WTC11 (cell line): ENCODE measurements at regions not wholly inside any gene's neighbourhood (a gene's known extent, or its start where the extent isn't known, plus 50 kb on each side); places are given as distances from the start of the nearest gene placed in this dataset.

Experiments
- CTCF ChIP-seq: fragments of 200-600 bp; IDR thresholded peaks from 2 replicates; pipeline ENCODE4 v1.8.0; 2022; ENCODE audit warnings: antibody characterized with exemption
- E2F1 ChIP-seq: sonication (generic); formaldehyde crosslinking; IDR thresholded peaks from 2 replicates; pipeline ENCODE4 v1.8.0; 2022; ENCODE audit warnings: mild to moderate bottlenecking, missing genetic modification reagents
- FOXP1 ChIP-seq: sonication (generic); formaldehyde crosslinking; IDR thresholded peaks from 2 replicates; pipeline ENCODE4 v1.8.0; 2022; ENCODE audit warnings: missing genetic modification reagents, mild to moderate bottlenecking, moderate library complexity, borderline replicate concordance
- SP1 ChIP-seq: sonication (generic); formaldehyde crosslinking; conservative IDR thresholded peaks from 2 replicates; pipeline ENCODE4 v1.8.1; 2022; ENCODE audit warnings: missing genetic modification reagents
- TEAD1 ChIP-seq: sonication (generic); formaldehyde crosslinking; IDR thresholded peaks from 2 replicates; pipeline ENCODE4 v1.8.0; 2022; ENCODE audit warnings: mild to moderate bottlenecking, missing genetic modification reagents
- ZBTB21 ChIP-seq: sonication (generic); formaldehyde crosslinking; IDR thresholded peaks from 2 replicates; pipeline ENCODE4 v1.8.1; 2023; ENCODE audit warnings: mild to moderate bottlenecking, missing genetic modification reagents, borderline replicate concordance
- ZNF232 ChIP-seq: sonication (generic); formaldehyde crosslinking; IDR thresholded peaks from 2 replicates; pipeline ENCODE4 v1.8.0; 2022; ENCODE audit warnings: mild to moderate bottlenecking, missing genetic modification reagents
- ZNF263 ChIP-seq: sonication (generic); formaldehyde crosslinking; IDR thresholded peaks from 2 replicates; pipeline ENCODE4 v1.8.1; 2022; ENCODE audit warnings: low read depth, mild to moderate bottlenecking, moderate library complexity, missing genetic modification reagents
- TF ChIP-seq, protein P1 (sequence below): sonication (generic); formaldehyde crosslinking; IDR thresholded peaks from 2 replicates; pipeline ENCODE4 v1.8.1; 2023; ENCODE audit warnings: mild to moderate bottlenecking, moderate library complexity, missing genetic modification reagents
- TF ChIP-seq, protein P2 (sequence below): sonication (generic); formaldehyde crosslinking; IDR thresholded peaks from 2 replicates; pipeline ENCODE4 v1.8.0; 2023; ENCODE audit warnings: missing genetic modification reagents

GRCh38 chr11:70756756-70757155 lies 358.4 kb downstream of the CTTN start:
- TF ChIP-seq ZNF263 (CRISPR knock-in tag): no peak
- no peak for TF ChIP-seq CTCF
- TF ChIP-seq ZNF232: no peak
- no peak for TF ChIP-seq SP1 (CRISPR knock-in tag)
- no peak for TF ChIP-seq TEAD1
- TF ChIP-seq, protein P1, sequence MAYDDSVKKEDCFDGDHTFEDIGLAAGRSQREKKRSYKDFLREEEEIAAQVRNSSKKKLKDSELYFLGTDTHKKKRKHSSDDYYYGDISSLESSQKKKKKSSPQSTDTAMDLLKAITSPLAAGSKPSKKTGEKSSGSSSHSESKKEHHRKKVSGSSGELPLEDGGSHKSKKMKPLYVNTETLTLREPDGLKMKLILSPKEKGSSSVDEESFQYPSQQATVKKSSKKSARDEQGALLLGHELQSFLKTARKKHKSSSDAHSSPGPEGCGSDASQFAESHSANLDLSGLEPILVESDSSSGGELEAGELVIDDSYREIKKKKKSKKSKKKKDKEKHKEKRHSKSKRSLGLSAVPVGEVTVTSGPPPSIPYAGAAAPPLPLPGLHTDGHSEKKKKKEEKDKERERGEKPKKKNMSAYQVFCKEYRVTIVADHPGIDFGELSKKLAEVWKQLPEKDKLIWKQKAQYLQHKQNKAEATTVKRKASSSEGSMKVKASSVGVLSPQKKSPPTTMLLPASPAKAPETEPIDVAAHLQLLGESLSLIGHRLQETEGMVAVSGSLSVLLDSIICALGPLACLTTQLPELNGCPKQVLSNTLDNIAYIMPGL (CRISPR knock-in tag): no peak
- TF ChIP-seq ZBTB21 (CRISPR knock-in tag): no peak
- no peak for TF ChIP-seq FOXP1 (CRISPR knock-in tag)
- no peak for TF ChIP-seq E2F1
- TF ChIP-seq, protein P2, sequence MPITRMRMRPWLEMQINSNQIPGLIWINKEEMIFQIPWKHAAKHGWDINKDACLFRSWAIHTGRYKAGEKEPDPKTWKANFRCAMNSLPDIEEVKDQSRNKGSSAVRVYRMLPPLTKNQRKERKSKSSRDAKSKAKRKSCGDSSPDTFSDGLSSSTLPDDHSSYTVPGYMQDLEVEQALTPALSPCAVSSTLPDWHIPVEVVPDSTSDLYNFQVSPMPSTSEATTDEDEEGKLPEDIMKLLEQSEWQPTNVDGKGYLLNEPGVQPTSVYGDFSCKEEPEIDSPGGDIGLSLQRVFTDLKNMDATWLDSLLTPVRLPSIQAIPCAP: no peak
